ENCODE measurements at regions not wholly inside any gene's neighbourhood (a gene's known extent, or its start where the extent isn't known, plus 50 kb on each side); places are given as distances from the start of the nearest gene placed in this dataset.
A peak's percentile ranks its signal among the peaks of the same experiment; 100 is the strongest.

DNA sequence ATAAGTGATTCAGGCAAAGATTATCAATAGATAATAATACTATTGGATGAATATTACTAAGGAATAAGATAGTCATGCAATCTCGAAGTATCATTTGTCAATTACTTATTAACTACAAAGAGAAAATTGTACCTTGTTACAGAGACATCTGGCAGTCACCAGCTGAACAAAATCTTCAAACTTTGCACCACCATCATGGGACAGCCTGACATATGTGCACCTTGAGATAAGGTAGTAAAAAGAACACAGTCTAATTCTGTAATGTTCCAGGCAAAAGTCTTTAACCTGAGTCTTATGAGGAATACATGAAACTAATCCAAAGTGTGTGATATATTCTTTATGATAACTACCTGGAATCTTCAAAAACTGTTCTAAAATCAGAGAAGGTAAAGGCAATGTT lies 423.0 kb upstream of the ZNF608 start:
- DNase-seq (ENCODE audit: low read depth, low spot score): no peak

DNA sequence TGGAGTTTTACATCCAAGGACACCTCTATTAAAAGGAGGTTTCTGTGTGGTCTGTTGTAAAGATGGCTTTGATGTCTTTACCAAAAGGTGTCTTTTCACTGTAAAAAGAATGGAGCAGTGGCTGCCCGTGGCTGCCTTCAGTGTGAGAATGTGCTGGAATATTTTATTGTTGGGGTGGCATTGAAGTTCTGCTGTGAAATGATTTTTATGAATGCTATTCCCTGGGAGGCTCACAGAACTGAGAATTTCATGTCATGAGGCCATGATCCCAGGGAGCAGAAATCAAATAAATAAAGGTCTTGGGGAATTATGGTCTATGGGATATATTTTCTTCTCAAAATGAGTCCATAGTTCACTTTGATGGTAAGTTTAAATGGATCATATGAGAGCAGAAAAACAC lies 425.2 kb upstream of the ZNF608 start:
- no peak for DNase-seq (ENCODE audit: low read depth, low spot score)

DNA sequence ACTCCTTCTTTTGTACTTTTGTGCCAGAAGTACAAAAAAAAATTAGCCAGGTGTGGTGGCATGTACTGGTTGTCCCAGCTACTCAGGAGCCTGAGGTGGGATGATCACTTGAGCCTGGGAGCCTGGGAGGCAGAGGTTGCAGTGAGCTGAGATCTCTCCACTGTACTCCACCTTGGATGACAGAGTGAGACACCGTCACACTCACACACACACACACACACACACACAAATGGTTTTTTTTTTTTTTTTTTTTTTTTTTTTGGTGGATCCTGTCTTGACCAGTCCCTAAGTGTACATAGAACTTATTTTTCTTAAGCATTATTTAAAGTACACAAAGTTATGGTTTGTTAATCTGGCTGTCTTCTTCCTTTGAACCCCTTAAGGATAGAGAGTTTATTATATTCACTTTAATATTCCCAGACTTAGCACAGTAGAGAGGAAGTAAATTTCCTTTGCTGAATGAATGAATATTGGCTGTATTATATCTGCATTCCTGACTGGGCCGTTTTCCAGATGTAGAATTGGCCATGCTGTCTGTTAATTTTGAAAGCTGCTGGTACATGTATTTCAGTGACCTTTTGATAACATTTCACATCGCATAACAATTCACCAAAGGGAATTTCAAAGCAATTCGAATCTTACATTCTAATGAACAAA lies 429.0 kb upstream of the ZNF608 start:
- no peak for DNase-seq (ENCODE audit: low read depth, low spot score)

DNA sequence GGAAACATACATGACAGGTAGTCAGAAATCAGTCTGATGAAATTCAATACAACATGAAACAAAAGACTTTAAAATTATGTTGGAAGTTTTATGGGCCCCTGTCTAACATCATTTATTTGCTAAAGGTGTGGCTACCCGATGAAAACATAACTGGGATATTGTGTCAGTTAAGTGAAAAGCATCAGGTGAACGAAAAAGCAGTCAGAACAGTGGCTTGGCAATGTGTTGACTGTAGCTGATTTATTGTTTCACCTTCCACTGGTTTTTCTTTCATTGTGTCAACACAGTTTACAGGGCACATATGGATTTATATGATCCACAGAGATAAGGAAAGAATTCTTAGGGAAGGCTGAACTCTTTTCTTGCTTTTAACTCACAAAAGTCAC lies 429.6 kb upstream of the ZNF608 start:
- DNase-seq (ENCODE audit: low read depth, low spot score): no peak

DNA sequence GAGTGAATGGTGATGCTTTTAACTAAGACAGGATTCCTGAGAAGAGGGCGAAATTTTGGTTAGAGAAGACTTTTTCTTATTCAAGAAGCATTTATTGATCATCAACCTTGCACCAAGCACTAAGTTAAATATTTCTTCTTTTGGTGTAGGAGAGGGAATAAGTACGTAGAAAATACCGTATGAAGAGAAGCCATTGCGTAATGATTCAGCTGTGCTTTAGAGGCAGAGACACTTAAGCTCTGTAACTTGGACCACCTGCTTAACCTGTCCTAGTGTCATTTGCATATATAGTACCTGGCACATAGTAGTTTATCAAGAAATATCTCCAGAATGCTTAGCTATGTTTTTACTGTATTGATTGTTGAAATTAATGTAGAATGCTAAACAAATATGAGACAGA lies 430.9 kb upstream of the ZNF608 start:
- no peak for DNase-seq (ENCODE audit: low read depth, low spot score)

DNA sequence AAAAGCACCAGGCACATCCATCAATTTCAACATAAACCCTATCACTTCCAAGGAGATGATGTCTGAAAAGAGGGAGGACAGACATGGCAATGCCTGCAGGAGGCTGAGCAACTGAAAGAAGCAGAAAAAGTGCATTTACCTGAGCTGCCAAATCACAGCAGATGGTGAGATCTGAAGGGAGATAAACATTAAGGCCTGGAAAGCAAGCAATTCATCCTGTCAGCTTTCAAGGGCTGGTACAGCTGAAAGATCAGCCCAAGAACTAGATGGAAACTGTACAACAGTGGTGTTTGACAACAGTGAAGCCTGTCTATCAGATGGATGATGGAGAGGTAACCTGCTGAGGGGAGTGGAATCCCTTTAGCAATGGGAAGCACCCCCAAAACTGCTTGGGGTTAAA lies 433.2 kb upstream of the ZNF608 start:
- DNase-seq (ENCODE audit: low read depth, low spot score): no peak

DNA sequence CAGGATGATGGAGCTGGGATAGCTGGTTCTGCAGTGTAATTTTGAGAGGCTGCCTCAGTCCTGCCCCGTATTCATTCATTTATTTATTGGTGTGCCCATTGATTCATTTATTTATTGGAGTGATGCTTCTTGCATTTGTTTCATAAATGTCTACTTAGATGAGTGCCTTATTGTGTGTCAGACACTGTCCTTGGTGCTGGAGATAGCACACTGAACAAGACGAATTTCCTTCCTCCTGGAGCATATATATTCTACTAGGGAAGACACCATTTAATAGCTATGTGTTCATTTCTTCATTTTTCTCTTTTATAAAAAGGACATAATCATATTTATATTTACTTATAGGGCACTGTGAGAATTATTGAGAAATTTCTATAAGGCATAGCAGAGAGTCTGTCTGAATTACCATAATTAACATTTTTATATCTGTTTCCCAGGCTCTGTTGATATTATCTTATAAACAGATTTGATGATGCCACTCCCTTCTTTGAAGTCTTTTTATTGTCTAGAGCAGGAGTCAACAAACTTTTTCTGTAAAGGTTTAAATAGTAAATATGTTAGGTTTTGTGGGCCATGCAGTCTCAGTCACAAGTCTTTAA lies 433.9 kb upstream of the ZNF608 start:
- DNase-seq (ENCODE audit: low read depth, low spot score): no peak

DNA sequence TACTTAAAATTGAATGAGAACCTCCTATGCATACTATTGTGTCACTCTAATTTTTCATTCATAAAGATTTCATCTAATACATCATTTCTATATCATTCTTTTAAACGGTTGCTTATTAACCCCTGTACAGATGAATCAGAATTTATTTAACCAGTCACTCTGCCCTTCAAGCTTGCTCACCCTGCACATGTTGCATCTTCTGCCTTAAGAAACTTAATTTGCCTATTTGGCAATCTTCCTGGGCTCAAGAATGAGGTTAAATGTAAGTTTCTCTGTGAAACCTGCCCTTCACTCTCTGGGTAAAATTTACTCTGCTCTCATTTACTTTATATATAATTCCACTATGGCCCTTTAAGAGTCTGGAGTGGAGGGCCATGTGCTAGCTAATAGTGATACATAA lies 434.7 kb upstream of the ZNF608 start:
- DNase-seq (ENCODE audit: low read depth, low spot score): no peak

DNA sequence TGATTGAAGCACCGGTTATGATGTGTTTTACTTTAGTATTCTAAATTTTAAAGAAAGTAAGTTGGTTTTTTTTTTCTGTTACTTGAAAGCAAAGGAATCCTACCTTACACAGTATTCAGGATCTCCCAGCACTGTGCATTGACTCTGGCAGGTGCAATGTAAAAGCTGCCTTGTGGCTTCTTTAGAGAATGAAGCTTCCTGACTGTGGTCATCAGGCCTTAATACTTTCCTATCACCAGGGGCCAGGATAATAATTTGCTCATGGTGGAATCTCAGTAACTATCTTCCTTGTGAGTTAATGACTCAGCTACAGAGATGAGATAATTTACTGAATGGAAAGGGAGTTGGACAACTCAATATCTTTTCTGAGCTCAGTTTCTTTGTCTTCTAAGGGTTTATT lies 435.5 kb upstream of the ZNF608 start:
- no peak for DNase-seq (ENCODE audit: low read depth, low spot score)

DNA sequence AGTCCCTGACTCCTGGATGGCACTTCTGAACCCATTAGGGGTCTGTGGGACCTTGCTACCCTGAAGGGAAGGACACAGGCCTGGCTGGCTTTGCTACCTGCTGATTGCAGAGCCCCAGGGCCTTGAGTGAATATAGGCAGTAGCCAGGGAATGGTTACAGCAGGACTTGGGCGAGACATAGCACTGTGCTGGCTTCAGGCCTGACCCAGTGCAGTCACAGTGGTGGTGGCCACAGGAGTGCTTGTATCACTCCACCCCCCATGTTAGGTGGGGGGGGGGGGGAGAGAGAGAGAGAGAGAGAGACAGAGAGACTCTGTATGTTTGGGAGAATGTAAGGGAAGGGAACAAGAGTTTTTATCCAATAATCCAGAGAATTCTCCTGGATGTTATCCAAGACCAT lies 439.3 kb upstream of the ZNF608 start:
- no peak for DNase-seq (ENCODE audit: low read depth, low spot score)

DNA sequence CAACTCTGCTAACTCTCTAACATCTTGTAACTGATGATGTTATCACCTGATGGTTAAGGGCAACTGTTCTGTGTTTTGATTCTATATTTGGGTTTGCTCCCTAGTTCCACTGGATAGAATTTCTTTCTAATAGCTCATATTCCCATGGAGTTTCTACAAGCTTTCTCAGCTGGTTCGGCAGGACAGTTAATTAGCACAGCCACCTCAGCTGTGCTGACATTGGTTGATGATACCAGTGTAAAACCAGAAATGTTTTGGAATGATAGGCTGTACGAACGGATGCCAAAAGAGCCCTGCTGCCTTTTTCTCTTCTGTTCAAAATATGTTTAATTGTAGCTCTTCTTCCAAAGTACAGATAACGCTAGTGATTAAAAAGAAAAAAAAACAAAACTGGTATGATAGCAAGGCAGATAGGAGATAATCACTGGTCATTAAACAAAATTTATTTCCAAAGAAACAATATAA lies 440.5 kb upstream of the ZNF608 start:
- no peak for DNase-seq (ENCODE audit: low read depth, low spot score)

DNA sequence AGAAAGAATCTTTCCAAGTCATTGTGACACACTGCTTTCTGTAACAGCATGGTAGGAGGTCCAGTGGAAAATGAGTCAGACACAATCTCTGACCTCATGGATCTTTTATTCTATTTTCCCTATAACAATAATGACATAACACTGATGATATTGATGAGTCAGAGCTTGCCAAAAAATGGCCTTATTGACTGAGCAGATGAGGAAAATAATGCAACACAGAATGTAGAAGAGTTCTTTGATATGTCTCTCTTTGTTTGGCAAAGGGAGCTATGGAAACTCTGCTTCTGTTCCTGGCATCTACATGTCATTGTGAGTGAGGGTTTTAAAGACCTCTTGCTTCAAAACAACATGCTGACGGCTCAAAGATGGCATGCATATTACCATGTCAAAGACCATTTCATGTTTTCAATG lies 443.1 kb upstream of the ZNF608 start:
- DNase-seq (ENCODE audit: low read depth, low spot score): no peak

DNA sequence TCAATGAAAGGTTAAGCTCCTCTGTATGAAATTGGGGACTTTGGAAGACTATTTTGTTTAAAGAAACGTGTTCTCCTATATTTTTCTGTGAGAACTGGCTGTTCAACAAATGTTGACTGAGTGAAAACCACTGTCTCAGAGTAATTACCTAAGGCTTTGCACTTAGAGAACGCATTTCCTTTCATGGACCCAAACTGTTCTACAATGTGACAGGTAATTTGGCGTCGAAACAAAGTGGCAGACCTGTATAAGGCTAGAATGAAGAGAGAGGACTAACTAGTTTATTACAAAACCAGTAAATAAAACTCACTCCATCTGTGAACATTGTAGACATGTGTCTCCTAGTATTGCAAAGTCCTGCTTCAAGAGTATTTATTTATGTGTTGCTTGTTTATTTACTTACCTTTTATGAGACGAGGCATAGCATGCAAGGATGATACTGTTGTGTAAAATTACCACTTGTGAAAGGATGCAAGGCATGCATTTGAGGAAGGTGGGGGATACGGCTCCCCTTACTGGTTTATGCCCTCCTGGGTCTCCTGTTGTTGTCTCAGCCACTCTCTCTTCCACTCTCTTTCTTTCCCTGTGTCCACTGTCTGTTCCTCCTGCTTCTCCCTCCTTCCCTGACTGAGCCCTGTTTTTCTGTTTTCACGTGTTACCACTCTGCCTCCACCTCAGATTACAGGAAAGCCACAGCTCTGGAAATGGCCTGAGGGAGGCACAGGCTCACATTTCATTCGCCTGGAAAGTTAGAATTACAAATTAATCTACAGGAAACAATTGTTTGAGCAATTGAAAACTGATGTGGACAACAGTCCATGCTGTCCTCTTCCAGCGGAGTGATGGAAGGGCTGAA lies 444.0 kb upstream of the ZNF608 start:
- no peak for DNase-seq (ENCODE audit: low read depth, low spot score)

DNA sequence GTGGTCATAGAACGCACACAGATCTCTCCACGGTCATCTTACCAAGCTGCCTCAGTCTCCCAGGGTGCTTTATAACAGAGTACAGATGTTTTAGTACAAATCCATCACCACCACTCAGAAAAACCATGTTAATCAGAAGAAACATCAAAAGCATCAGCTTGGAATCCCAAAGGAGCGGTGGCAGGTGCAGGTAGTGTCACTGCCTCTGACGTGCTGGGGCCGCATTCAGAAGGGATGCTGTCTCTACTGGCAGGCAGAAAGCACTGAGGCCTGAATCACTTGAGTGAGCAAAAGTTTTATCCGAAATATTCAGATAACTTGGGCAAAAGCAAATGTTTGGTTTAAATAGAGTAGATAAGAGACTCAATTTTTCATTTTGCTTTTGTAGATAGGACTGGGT lies 448.4 kb upstream of the ZNF608 start:
- DNase-seq (ENCODE audit: low read depth, low spot score): no peak

DNA sequence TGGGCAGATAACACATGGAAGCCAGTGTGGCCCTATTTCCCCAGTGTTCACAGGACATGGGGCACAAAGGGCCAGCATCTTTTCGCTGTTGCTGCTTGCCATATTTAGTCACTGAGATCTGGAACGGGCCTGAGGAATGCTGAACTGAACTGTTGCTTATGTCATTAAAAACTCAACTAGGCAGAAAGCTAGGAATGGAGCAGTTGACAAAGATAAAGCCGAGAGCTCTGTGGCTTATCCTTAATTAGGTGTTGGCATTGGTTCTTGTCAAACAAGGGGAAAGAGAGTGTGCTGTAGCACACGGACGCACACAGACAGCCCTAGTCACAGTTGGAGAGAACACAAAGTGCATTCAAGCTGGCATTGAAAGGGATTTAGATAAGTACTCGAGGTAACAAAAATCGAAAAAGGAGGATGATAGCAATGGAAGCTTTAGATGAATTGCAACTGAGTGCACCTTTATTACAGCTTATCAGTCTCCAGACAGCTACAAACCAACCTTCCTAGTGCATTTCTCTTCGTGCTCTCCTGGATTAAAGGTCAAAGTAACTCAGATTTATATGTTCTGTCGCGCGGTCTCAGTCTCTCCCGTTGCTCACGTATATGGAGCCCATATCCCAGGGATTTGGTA lies 450.2 kb upstream of the ZNF608 start:
- DNase-seq (ENCODE audit: low read depth, low spot score): no peak

DNA sequence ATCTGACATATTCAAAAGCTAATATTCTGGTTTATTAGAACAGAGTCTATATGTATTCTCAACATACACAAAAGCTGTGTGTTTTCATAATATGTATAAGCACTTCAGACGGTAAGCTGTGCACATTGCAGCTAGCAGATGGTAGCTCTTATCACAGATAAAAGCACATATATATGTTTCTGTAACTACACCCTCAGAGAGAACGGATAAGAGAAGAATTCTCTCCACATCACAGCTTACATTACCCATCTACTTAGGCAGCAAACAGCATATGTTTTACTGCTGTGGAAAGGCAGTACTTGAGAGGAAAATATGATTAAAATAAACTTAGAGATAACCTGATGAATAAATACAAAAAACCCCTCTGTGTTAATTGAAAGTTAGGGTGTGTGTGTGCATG lies 450.9 kb upstream of the ZNF608 start:
- DNase-seq (ENCODE audit: low read depth, low spot score): no peak

DNA sequence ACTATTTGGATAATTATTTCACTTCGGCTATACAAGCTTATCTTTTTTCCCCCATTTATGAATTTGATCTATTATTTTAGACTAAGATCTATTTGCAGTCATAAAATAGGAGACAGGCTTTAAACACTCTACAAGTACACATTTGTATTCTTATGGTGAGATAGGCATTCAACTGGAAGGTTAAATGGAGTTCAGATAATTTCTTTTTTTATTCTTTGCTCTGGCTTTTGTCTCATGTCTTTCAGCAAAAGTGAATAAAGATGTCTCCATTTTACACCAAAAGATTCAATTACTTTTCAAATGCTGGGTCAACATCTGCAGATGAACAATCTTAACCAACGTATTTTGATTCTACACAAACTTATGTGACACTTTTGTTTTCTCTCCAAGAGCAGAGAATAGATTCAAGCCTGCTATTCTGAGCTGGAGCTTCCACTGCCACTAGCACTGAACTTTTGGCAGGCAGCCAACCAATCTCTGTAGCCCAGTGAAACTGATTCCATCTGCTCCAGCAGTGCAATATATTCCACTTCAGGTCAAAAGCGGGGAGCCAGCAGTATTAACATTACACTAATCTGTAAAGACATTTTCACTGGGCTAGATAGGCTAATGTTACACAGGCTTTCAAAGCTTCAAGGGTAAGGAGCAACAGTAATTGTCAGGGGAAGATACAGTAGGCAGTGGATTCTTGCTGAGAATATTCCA lies 452.0 kb upstream of the ZNF608 start:
- DNase-seq (ENCODE audit: low read depth, low spot score): peak; percentile 83

DNA sequence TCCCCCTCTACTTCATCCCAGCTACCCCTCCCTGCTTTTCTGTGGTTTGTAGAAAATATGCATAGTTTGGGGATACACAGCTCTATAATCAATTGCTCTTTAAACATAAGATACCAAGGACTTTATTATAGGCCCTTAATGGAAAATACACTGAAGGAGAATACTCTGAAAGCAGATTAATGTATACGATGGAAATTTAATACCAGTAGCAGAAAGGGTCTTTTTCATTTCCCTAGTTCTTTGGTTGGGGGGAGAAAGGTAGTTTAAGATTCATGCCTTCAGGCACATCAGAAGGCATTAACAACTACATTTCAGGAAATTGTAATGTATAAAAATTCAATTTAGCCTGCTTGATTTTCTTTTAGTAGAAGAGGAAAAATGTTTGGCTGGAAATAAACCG lies 452.9 kb upstream of the ZNF608 start:
- no peak for DNase-seq (ENCODE audit: low read depth, low spot score)

DNA sequence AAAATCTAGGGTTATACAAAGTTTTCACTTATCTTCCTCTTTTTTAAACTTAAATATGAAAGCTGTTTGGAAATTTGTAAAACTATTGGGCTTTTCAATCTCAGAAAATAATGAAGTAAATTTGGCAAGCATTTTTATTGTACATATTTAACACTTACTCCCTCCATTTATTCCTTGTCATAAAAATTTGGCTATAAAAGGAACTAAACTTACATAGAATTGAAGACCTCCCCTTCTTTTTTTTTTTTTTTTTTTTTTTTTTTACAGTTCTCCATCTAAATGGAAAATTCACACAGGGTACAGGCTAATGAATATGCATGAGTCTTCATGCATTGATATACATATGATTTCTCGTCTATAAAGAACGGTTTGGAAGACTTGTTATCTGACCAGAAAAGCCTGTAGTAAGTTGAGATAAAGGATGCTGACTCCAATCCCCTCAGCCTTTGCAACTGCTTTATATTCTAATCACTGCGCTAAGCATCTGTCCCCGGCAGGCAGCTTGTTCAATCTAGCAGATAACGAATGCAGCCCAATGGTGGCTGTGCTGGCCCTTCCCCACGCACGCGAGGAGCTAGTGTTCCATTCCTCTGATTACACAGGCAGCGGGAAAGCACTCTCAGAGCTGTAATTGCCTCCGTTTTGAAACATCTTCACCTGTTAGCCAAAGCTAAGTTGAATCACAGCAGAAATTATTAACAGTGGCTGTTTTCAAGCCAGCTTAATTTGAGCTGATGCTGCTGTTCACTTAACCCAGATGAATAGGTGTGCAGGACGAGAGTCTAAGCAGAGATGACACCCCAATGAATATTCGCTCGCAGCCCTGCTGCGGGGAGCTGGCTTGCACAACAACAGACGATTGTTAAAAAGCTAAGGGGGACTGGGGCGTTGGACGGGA lies 453.8 kb upstream of the ZNF608 start:
- DNase-seq (ENCODE audit: low read depth, low spot score): no peak

DNA sequence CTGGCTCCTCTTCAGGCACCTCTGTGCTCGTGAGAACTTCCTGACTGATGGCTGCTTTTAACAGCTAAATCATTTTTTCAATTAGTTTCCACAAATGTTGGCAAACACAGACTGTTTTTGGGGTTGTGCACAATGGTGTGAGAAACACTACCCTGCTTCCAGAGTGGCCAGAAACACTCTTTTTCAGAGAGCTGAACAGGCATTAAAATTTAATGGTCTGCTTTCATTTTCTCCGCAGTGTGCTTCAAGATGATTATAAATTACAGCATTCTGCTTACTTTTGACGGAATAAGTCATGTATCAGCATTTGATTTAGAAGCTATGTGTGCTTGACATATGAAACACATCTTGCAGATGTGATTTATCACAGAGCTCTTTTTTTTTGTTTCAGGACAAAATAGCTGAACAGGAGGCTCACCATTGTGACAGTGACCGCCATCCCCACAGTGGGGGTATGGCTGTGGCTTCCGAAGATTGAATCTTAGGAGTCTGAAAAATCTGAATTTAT lies 454.5 kb upstream of the ZNF608 start:
- DNase-seq (ENCODE audit: low read depth, low spot score): no peak
